ENCODE measurements at regions not wholly inside any gene's neighbourhood (a gene's known extent, or its start where the extent isn't known, plus 50 kb on each side); places are given as distances from the start of the nearest gene placed in this dataset.
A peak's percentile ranks its signal among the peaks of the same experiment; 100 is the strongest.

DNA sequence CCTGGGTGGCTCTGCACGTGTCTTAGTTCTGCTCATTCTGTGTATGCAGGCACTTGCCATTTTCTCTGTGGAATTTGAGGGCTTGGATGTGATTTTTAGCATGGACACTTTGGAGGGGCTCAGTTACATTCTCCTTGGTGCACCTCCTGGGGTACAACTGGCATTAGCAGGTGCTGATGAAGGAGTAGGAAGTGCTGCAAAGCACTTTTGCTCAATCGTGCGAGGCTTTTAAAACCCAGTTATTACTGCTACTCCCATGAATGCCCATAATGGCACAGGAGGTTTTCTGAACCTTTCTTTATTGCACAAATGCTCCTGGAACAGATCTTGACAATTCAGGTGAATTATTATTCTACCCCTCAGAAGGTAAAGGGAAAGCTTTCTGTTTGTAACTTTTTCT, 78.7 kb downstream of the SLC25A47 start:
- H3K4me3 ChIP-seq (ENCODE audit: low read depth, low read length): no peak overlapping the region
- no peaks in the 10 kb centered on the region for H3K36me3 ChIP-seq (ENCODE audit: control insufficient read depth, insufficient read depth, low read length)
- H3K9ac ChIP-seq (ENCODE audit: low read depth, low read length): no peak overlapping the region
- H3K4me1 ChIP-seq (ENCODE audit: control insufficient read depth, insufficient read depth, low read length): peaks cover 17% of the 10 kb centered on the region
- no peaks in the 10 kb centered on the region for H3K9me3 ChIP-seq (ENCODE audit: control insufficient read depth, insufficient read depth, low read length)
- H3K27me3 ChIP-seq (ENCODE audit: control insufficient read depth, insufficient read depth, low read length): no peaks in the 10 kb centered on the region

DNA sequence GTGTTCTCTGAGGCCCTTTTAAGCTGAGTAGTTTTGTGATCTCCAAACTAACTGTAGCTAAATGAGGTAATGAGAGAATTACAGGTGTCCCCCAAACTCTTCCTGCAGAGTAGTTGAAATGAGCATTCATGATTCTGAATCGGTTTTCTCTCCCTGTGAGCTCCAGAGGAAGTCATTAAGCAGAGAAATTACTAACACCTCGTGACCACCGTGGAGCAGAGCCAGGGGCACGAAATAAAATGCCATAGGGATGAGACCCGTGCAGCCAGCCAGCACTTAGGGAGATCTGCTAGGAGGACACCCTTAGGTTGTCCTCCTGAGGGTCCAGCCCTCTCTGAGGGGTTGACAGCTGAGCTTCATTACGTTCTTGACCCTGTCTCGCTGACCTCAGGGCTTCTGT, 79.5 kb downstream of the SLC25A47 start:
- Histone ChIP-seq H3K4me1 (ENCODE audit: control insufficient read depth, insufficient read depth, low read length) (peaks cover 17% of the 10 kb centered on the region), H3K27me3 (ENCODE audit: control insufficient read depth, insufficient read depth, low read length) (no peaks in the 10 kb centered on the region), H3K4me3 (ENCODE audit: low read depth, low read length) (no peak overlapping the region), H3K9ac (ENCODE audit: low read depth, low read length) (peak overlapping the region; percentile 26), H3K36me3 (ENCODE audit: control insufficient read depth, insufficient read depth, low read length) (no peaks in the 10 kb centered on the region), H3K9me3 (ENCODE audit: control insufficient read depth, insufficient read depth, low read length) (no peaks in the 10 kb centered on the region)

DNA sequence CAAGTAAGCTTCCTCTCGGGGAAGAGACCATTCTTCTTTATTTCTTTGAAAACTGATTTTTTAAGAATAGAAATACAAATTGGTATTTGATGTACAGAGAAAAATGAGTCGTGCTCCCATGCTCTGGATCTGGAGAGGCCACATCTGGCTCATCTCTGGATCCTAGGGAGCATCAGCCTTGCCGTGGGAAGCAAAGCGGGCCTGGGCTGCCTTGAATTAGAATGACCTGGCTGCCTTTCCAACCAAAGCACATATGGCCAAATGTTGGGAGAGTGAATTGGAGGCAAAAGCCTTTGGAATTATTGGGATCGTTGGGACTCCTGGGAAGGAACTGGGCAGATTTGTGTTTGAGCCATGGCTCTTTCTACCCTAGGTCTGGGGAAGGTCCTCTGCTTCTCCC, 80.0 kb downstream of the SLC25A47 start:
- no peaks in the 10 kb centered on the region for H3K36me3 ChIP-seq (ENCODE audit: control insufficient read depth, insufficient read depth, low read length)
- no peaks in the 10 kb centered on the region for H3K27me3 ChIP-seq (ENCODE audit: control insufficient read depth, insufficient read depth, low read length)
- peaks cover 15% of the 10 kb centered on the region for H3K4me1 ChIP-seq (ENCODE audit: control insufficient read depth, insufficient read depth, low read length)
- H3K4me3 ChIP-seq (ENCODE audit: low read depth, low read length): no peak overlapping the region
- H3K9me3 ChIP-seq (ENCODE audit: control insufficient read depth, insufficient read depth, low read length): no peaks in the 10 kb centered on the region
- H3K9ac ChIP-seq (ENCODE audit: low read depth, low read length): no peak overlapping the region

DNA sequence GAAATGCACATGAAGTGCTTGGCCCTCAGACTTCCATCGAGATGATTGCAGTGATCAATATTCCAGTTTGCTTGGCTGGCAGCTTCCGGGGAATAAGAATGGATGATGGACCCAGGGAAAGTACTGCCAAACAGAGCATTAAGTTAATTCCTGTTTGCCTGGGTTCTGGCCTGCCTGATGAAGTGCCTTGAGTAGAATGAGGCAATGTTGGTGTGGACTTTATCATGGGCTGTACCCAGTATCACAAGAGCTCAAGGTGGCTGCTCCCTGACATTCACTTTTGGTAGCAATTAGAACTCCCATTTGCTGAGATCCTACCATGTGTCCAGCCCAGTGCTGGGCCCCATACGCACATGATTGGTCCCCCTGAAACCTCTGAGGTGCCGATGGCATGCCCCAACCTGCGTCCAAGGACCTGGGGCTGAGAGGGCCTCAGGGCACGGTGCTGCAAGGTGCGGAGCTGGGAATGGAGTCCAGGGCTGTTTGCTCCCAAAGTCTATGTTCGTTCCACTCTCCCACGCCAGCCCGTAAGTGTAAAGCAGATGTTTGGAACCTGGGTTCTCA, 80.7 kb downstream of the SLC25A47 start:
- H3K27me3 ChIP-seq (ENCODE audit: control insufficient read depth, insufficient read depth, low read length): no peaks in the 10 kb centered on the region
- H3K36me3 ChIP-seq (ENCODE audit: control insufficient read depth, insufficient read depth, low read length): no peaks in the 10 kb centered on the region
- H3K9me3 ChIP-seq (ENCODE audit: control insufficient read depth, insufficient read depth, low read length): no peaks in the 10 kb centered on the region
- H3K4me3 ChIP-seq (ENCODE audit: low read depth, low read length): no peak overlapping the region
- H3K9ac ChIP-seq (ENCODE audit: low read depth, low read length): no peak overlapping the region
- peaks cover 9% of the 10 kb centered on the region for H3K4me1 ChIP-seq (ENCODE audit: control insufficient read depth, insufficient read depth, low read length)

DNA sequence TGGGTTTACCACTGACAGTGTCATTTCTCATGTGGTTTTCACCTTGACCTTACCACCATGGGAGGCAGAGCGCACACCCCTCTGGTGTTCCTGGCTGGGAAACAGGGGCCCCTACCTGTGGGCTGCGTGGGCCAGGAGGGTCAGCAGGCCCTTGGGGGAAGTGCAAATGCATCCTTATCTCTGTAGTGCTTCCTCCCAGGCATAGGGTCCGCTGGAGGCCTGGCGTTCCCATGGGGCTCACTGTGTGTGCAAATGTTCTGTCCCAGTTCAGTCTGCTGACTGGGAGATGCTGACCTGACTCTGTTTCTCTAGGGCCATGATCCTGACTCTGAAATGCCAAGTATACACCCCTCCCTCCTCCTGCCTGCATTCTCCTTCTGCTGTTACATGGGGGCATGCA, 81.3 kb downstream of the SLC25A47 start:
- Histone ChIP-seq H3K9me3 (ENCODE audit: control insufficient read depth, insufficient read depth, low read length) (no peaks in the 10 kb centered on the region), H3K36me3 (ENCODE audit: control insufficient read depth, insufficient read depth, low read length) (no peaks in the 10 kb centered on the region), H3K4me1 (ENCODE audit: control insufficient read depth, insufficient read depth, low read length) (peaks cover 8% of the 10 kb centered on the region), H3K4me3 (ENCODE audit: low read depth, low read length) (no peak overlapping the region), H3K27me3 (ENCODE audit: control insufficient read depth, insufficient read depth, low read length) (no peaks in the 10 kb centered on the region), H3K9ac (ENCODE audit: low read depth, low read length) (no peak overlapping the region)

DNA sequence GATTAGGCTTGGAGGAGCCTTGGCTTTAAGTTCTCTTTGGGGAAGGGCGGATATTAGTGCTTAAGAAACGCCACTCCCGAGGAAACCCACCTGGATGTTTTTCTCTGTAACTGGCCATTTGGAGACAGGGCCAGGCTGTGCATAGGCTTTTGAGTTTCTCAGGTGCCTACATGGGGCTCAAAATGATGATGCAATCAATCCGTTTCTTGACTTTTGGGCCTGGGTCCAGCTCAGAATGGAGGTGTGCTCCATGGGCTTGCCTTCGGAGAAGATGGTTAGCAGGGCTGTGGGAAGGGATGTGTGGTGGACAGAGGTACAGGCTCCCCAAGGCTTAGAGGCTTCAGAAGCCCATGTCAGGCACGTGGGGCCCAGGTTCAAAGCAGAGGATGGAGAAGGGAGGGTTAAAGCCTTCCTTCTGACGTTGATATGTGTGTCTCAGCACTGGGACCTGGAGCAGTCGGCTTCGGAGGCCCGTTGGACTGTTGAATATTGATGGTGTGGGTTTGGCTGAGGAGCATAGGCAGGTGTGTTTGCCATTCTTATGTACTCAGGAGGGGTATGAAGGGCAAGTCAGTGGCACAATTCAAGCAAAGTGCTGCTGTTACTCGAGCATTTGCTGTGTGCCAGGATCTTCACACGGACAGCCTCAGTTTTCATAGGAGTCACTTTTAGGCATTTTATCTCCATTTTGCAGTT, 82.8 kb downstream of the SLC25A47 start:
- H3K9ac ChIP-seq (ENCODE audit: low read depth, low read length): no peak overlapping the region
- H3K9me3 ChIP-seq (ENCODE audit: control insufficient read depth, insufficient read depth, low read length): no peaks in the 10 kb centered on the region
- no peak overlapping the region for H3K4me3 ChIP-seq (ENCODE audit: low read depth, low read length)
- no peaks in the 10 kb centered on the region for H3K36me3 ChIP-seq (ENCODE audit: control insufficient read depth, insufficient read depth, low read length)
- peaks cover 11% of the 10 kb centered on the region for H3K4me1 ChIP-seq (ENCODE audit: control insufficient read depth, insufficient read depth, low read length)
- no peaks in the 10 kb centered on the region for H3K27me3 ChIP-seq (ENCODE audit: control insufficient read depth, insufficient read depth, low read length)

DNA sequence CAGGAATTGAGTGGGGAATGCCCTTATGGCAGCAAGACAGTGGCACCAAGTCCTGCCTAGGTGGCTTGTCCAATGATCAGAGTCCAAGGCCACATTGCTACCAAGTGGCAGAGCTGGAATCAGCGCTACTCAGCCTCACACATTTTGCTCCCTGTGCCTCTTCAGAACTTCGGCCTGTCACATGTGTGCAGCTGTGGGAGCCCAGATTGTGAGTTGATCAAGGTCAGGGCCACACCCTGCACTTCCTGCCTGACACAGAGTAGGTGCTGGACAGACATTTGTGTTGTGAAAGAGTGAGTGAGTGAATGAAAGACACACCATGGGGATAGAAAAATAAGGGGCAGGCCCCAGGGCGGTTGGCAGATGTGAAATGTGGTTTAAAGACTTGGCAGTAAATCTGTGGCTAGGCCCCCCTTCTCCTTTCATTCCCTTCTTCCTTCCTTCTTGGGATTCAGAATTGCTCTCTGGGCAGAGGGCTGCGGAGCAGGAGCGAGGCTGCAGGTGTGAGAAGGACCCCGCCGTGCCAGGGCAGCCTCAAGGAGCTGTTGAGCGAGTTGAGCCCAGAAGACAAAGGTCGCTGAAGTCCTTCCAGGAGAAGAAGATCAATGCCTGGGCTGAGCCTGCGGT, 83.5 kb downstream of the SLC25A47 start:
- no peaks in the 10 kb centered on the region for H3K36me3 ChIP-seq (ENCODE audit: control insufficient read depth, insufficient read depth, low read length)
- peak overlapping the region; percentile 26 for H3K9ac ChIP-seq (ENCODE audit: low read depth, low read length)
- no peaks in the 10 kb centered on the region for H3K27me3 ChIP-seq (ENCODE audit: control insufficient read depth, insufficient read depth, low read length)
- H3K9me3 ChIP-seq (ENCODE audit: control insufficient read depth, insufficient read depth, low read length): no peaks in the 10 kb centered on the region
- peaks cover 11% of the 10 kb centered on the region for H3K4me1 ChIP-seq (ENCODE audit: control insufficient read depth, insufficient read depth, low read length)
- no peak overlapping the region for H3K4me3 ChIP-seq (ENCODE audit: low read depth, low read length)

DNA sequence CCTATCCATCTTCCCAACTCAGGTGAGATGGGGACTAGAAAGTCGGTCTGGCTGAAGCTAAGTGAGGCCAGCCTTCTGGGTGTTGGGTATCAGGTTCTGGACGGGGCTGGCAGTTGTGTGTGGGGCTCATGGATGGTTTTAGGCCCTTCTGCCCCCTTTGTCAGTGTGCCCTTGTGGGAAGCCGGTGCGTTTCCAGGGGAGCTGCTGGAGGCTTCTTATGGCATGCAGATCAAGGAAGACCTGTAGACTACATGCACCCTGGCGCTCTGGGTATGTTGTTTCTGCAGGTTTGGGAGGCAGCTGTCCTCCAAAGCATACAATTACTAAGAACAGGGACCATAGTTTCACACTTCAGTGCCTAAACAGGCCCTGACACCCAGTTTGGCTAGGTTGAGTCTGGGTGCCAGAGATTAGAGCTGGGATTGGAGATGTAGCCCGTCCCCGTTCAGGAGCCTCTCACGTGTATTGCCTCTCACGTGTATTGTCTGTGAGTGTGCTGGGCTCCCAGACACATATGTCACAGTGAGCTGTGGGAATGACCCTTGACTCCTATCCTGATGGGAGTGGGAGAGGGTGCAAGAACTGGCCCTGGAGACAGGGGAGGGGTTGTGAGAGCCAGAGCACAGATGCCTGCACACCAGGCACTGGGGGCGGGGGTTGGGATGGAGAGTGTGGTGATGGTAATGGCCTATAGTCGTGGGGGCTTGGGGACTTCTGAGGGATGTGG, 84.4 kb downstream of the SLC25A47 start:
- H3K4me1 ChIP-seq (ENCODE audit: control insufficient read depth, insufficient read depth, low read length): peaks cover 11% of the 10 kb centered on the region
- no peaks in the 10 kb centered on the region for H3K9me3 ChIP-seq (ENCODE audit: control insufficient read depth, insufficient read depth, low read length)
- no peak overlapping the region for H3K4me3 ChIP-seq (ENCODE audit: low read depth, low read length)
- H3K36me3 ChIP-seq (ENCODE audit: control insufficient read depth, insufficient read depth, low read length): no peaks in the 10 kb centered on the region
- H3K9ac ChIP-seq (ENCODE audit: low read depth, low read length): no peak overlapping the region
- no peaks in the 10 kb centered on the region for H3K27me3 ChIP-seq (ENCODE audit: control insufficient read depth, insufficient read depth, low read length)

DNA sequence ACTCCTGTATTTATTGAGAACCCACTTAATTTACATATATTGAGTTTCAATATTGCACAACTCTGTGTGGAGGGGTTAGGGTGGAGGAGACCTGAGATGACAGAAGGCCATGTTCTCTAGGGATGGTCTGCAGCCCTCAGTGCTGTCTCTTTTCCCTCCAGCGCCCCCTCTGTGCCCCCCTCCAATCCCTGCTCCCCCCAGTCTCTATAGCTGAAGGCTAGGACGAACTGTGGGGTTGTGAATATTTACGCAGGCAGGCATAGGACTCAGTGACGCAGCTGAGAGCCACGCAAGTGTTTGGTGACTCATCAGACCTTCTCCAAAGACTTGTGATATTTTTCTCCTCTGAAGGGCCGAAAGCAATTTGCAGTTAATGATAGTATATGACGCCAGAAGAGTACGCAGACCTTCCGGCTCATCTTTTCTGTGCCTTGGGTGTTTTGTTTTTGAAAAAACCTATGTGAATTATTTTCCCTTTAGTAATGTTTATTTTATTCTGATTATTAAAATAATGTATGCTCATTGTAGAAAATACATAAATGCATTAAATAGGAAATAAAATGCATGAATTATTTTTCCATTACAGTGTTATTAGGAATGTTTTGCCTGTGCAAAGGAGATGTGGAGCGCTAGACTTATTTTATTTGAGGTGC, 85.3 kb downstream of the SLC25A47 start:
- H3K9me3 ChIP-seq (ENCODE audit: control insufficient read depth, insufficient read depth, low read length): no peaks in the 10 kb centered on the region
- H3K27me3 ChIP-seq (ENCODE audit: control insufficient read depth, insufficient read depth, low read length): no peaks in the 10 kb centered on the region
- H3K36me3 ChIP-seq (ENCODE audit: control insufficient read depth, insufficient read depth, low read length): no peaks in the 10 kb centered on the region
- H3K4me3 ChIP-seq (ENCODE audit: low read depth, low read length): no peak overlapping the region
- H3K9ac ChIP-seq (ENCODE audit: low read depth, low read length): no peak overlapping the region
- peaks cover 11% of the 10 kb centered on the region for H3K4me1 ChIP-seq (ENCODE audit: control insufficient read depth, insufficient read depth, low read length)

DNA sequence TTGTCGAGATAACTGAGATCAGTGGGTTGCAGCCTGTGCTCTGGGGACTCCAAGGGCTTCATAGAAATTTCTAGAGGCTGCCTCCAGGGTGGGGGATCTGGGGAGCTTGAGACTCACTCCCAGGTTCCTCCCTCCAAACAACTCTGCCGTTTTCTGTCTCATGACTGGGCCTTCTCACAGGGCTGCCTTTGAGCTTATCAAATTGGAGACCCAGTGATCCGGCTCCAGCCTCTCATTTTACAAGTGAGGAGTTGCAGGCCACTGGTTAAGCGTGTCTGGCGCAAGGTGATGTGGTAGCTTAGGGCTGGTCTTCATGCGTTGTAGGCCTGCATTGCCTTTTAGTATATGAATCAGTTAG, 85.8 kb downstream of the SLC25A47 start:
- Histone ChIP-seq H3K36me3 (ENCODE audit: control insufficient read depth, insufficient read depth, low read length) (no peaks in the 10 kb centered on the region), H3K4me3 (ENCODE audit: low read depth, low read length) (no peak overlapping the region), H3K4me1 (ENCODE audit: control insufficient read depth, insufficient read depth, low read length) (peaks cover 11% of the 10 kb centered on the region), H3K27me3 (ENCODE audit: control insufficient read depth, insufficient read depth, low read length) (no peaks in the 10 kb centered on the region), H3K9me3 (ENCODE audit: control insufficient read depth, insufficient read depth, low read length) (no peaks in the 10 kb centered on the region), H3K9ac (ENCODE audit: low read depth, low read length) (no peak overlapping the region)

DNA sequence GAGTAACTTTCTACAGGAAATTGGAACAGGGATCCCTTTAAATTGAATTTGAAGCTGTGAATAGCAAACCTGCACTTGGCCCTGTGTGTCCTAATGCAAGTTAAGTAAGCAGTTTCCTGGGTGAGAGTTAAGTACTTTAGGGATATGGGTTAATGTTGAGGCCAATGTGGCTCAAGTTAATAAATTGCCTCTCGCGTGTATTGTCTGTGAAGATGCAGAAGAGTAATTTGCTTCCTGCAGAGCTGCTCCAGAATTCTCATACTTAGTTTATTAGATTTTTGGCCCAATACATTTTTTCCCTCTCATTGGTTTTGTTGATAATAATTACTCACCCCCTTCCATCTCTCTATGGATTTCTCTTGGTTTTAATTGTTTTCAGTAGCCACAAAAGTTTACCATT, 86.5 kb downstream of the SLC25A47 start:
- Histone ChIP-seq H3K36me3 (ENCODE audit: control insufficient read depth, insufficient read depth, low read length) (no peaks in the 10 kb centered on the region), H3K9me3 (ENCODE audit: control insufficient read depth, insufficient read depth, low read length) (no peaks in the 10 kb centered on the region), H3K27me3 (ENCODE audit: control insufficient read depth, insufficient read depth, low read length) (no peaks in the 10 kb centered on the region), H3K9ac (ENCODE audit: low read depth, low read length) (no peak overlapping the region), H3K4me3 (ENCODE audit: low read depth, low read length) (no peak overlapping the region), H3K4me1 (ENCODE audit: control insufficient read depth, insufficient read depth, low read length) (peaks cover 11% of the 10 kb centered on the region)

Measured in iPS-15b (cell line).